Prostate gland (tissue), 2 donors: ENCODE measurements at regions not wholly inside any gene's neighbourhood (a gene's known extent, or its start where the extent isn't known, plus 50 kb on each side); places are given as distances from the start of the nearest gene placed in this dataset.

ENCODE experiments used
- POLR2A ChIP-seq: fragments of 450-650 bp; IDR thresholded peaks from one replicate; pipeline ENCODE4 v1.6.1; 2016; ENCODE audit warnings: antibody characterized with exemption, mild to moderate bottlenecking
- POLR2AphosphoS5 ChIP-seq: sonication (generic); formaldehyde crosslinking; IDR thresholded peaks from one replicate; pipeline ENCODE4 v1.6.1; 2017; ENCODE audit warnings: antibody characterized with exemption
- TF ChIP-seq, protein P1 (sequence below), 4 experiments: fragments of 200-600 bp in 2 of 4; fragments of 450-650 bp in 2 of 4; sonication (generic) in 2 of 4; IDR thresholded peaks; 1 replicate in 3 of 4; 2 replicates in 1 of 4; pipeline ENCODE4 v1.5.1; 2016 to 2019; ENCODE audit warnings: antibody characterized with exemption in 4 of 4, mild to moderate bottlenecking in 2 of 4, moderate library complexity in 2 of 4

- TF ChIP-seq POLR2AphosphoS5 (no peak), POLR2A (no peak)
- TF ChIP-seq, protein P1, sequence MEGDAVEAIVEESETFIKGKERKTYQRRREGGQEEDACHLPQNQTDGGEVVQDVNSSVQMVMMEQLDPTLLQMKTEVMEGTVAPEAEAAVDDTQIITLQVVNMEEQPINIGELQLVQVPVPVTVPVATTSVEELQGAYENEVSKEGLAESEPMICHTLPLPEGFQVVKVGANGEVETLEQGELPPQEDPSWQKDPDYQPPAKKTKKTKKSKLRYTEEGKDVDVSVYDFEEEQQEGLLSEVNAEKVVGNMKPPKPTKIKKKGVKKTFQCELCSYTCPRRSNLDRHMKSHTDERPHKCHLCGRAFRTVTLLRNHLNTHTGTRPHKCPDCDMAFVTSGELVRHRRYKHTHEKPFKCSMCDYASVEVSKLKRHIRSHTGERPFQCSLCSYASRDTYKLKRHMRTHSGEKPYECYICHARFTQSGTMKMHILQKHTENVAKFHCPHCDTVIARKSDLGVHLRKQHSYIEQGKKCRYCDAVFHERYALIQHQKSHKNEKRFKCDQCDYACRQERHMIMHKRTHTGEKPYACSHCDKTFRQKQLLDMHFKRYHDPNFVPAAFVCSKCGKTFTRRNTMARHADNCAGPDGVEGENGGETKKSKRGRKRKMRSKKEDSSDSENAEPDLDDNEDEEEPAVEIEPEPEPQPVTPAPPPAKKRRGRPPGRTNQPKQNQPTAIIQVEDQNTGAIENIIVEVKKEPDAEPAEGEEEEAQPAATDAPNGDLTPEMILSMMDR (IDR thresholded peaks at IDR 0.05): no peak
Observed at GRCh38 chr6:22651731-22652130, 82.4 kb downstream of the HDGFL1 start.
